ENCODE measurements at regions not wholly inside any gene's neighbourhood (a gene's known extent, or its start where the extent isn't known, plus 50 kb on each side); places are given as distances from the start of the nearest gene placed in this dataset.

DNA sequence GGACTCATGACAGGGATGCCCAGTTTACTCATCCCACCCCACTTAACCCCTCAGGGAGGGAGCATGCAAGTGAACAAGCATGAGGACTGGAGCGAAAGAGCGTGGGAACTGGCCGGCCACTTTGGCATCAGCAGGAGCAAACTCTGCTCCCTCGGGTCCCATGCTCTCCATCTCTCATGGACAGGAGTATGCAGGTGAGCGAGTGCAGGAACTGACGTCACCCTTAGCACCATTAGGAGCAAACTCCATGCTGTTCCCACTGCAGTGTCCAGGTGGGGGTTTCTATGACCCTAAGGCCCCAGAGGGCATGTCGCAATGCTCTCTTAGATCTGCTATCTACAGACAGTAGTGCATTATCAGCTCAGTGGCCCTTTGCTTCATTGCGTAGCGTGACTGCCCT lies 821.8 kb upstream of the LRFN5 start:
- H3K27me3 ChIP-seq (ENCODE audit: insufficient read depth, low read length): no peaks in the 10 kb centered on the region
- H3K4me1 ChIP-seq (ENCODE audit: control insufficient read depth in 1 of 2, insufficient read depth in 2 of 2, low read length in 2 of 2): no peaks in the 10 kb centered on the region
- CTCF ChIA-PET: no interaction called here
- no peak for DNase-seq (ENCODE audit: low read depth, low spot score)
- RAD21 ChIA-PET (ENCODE audit: low non-redundant PET in 1 of 2, low total read pairs in 2 of 2, uncharacterized antibody in 2 of 2, unreplicated experiment in 2 of 2): no interaction called here
- no peak overlapping the region for H3K4me2 ChIP-seq (ENCODE audit: low read length)
- intact Hi-C loops (cut with micrococcal nuclease): no loop called here
- POLR2A ChIA-PET: no interaction called here
- H3K4me3 ChIP-seq (replicated peaks in 1 of 2; ENCODE audit: low read depth in 1 of 2, low read length in 2 of 2): no peak overlapping the region
- H2AFZ ChIP-seq (ENCODE audit: low read depth, low read length, poor library complexity, severe bottlenecking): no peak overlapping the region
- H3K27ac ChIP-seq (ENCODE audit: low read depth, low read length): no peak overlapping the region
- no peaks in the 10 kb centered on the region for H3K36me3 ChIP-seq (ENCODE audit: control insufficient read depth in 1 of 2, insufficient read depth in 2 of 2, low read length in 2 of 2)
- no peak overlapping the region for H3K9ac ChIP-seq (ENCODE audit: low read length)
- ATAC-seq: no peak
- TF ChIP-seq, protein P1, sequence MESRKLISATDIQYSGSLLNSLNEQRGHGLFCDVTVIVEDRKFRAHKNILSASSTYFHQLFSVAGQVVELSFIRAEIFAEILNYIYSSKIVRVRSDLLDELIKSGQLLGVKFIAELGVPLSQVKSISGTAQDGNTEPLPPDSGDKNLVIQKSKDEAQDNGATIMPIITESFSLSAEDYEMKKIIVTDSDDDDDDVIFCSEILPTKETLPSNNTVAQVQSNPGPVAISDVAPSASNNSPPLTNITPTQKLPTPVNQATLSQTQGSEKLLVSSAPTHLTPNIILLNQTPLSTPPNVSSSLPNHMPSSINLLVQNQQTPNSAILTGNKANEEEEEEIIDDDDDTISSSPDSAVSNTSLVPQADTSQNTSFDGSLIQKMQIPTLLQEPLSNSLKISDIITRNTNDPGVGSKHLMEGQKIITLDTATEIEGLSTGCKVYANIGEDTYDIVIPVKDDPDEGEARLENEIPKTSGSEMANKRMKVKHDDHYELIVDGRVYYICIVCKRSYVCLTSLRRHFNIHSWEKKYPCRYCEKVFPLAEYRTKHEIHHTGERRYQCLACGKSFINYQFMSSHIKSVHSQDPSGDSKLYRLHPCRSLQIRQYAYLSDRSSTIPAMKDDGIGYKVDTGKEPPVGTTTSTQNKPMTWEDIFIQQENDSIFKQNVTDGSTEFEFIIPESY (IDR thresholded peaks at IDR 0.05; ENCODE audit: extremely low read depth, insufficient replicate concordance, low read length): no peak
- TF ChIP-seq CEBPB (IDR thresholded peaks at IDR 0.05; ENCODE audit: low read depth): no peak
- TF ChIP-seq YY1 (IDR thresholded peaks at IDR 0.05; ENCODE audit: extremely low read depth, insufficient replicate concordance, low read depth, low read length): no peak
- TF ChIP-seq, protein P2, sequence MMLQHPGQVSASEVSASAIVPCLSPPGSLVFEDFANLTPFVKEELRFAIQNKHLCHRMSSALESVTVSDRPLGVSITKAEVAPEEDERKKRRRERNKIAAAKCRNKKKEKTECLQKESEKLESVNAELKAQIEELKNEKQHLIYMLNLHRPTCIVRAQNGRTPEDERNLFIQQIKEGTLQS (IDR thresholded peaks at IDR 0.05): no peak
- no peak for TF ChIP-seq ELF1 (IDR thresholded peaks at IDR 0.05; ENCODE audit: borderline replicate concordance, low read depth)
- TF ChIP-seq SRF (IDR thresholded peaks at IDR 0.05; ENCODE audit: low read depth): no peak
- no peak for TF ChIP-seq FOSL1 (IDR thresholded peaks at IDR 0.05; ENCODE audit: low read depth)
- no peak for TF ChIP-seq EZH2 (IDR thresholded peaks at IDR 0.05)
- no peak for TF ChIP-seq EGR1 (IDR thresholded peaks at IDR 0.05; ENCODE audit: low read depth)
- no peak for TF ChIP-seq EZH2phosphoT487 (IDR thresholded peaks at IDR 0.05; ENCODE audit: borderline replicate concordance)
- TF ChIP-seq, protein P3, sequence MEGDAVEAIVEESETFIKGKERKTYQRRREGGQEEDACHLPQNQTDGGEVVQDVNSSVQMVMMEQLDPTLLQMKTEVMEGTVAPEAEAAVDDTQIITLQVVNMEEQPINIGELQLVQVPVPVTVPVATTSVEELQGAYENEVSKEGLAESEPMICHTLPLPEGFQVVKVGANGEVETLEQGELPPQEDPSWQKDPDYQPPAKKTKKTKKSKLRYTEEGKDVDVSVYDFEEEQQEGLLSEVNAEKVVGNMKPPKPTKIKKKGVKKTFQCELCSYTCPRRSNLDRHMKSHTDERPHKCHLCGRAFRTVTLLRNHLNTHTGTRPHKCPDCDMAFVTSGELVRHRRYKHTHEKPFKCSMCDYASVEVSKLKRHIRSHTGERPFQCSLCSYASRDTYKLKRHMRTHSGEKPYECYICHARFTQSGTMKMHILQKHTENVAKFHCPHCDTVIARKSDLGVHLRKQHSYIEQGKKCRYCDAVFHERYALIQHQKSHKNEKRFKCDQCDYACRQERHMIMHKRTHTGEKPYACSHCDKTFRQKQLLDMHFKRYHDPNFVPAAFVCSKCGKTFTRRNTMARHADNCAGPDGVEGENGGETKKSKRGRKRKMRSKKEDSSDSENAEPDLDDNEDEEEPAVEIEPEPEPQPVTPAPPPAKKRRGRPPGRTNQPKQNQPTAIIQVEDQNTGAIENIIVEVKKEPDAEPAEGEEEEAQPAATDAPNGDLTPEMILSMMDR (IDR thresholded peaks at IDR 0.05 in 2 of 3, conservative IDR thresholded peaks at IDR 0.05 in 1 of 3; ENCODE audit: borderline replicate concordance in 1 of 3, insufficient read depth in 1 of 3, low read depth in 2 of 3, low read length in 2 of 3): no peak
- no peak for TF ChIP-seq SP1 (IDR thresholded peaks at IDR 0.05; ENCODE audit: low read depth)
- TF ChIP-seq RAD21 (IDR thresholded peaks at IDR 0.05; ENCODE audit: low read depth): no peak
- TF ChIP-seq POLR2A (IDR thresholded peaks at IDR 0.05; ENCODE audit: borderline replicate concordance, extremely low read depth, insufficient read depth, insufficient read length): no peak
- no peak for TF ChIP-seq ZFX (IDR thresholded peaks at IDR 0.05)
- no peaks in the 10 kb centered on the region for H3K79me2 ChIP-seq (ENCODE audit: insufficient read depth, low read length)
- no peaks in the 10 kb centered on the region for H4K20me1 ChIP-seq (ENCODE audit: insufficient read depth)
- BruUV-seq (replicated peaks): no TSS peak
- H3K9me2 ChIP-seq (ENCODE audit: insufficient read depth): no peaks in the 10 kb centered on the region
- no peaks in the 10 kb centered on the region for H3K9me3 ChIP-seq (ENCODE audit: control insufficient read depth in 1 of 2, insufficient read depth in 1 of 2, low read depth in 1 of 2, low read length in 2 of 2)
